Epithelial cell of esophagus (primary cell): ENCODE measurements at regions not wholly inside any gene's neighbourhood (a gene's known extent, or its start where the extent isn't known, plus 50 kb on each side); places are given as distances from the start of the nearest gene placed in this dataset.

ENCODE experiments used
- DNase-seq: peaks from one replicate; pipeline ENCODE4 v3.0.0; 2010; ENCODE audit warnings: low read depth
- H3K4me3 ChIP-seq: 2 replicates; pipeline ENCODE4 v1.5.1; 2011; ENCODE audit warnings: mild to moderate bottlenecking, low read length, control low read depth
- TF ChIP-seq, protein P1 (sequence below): IDR thresholded peaks from 2 replicates; pipeline ENCODE4 v1.5.1; 2011; ENCODE audit warnings: low read depth, mild to moderate bottlenecking, low read length, control low read depth, inconsistent platforms; ENCODE audit not compliant: insufficient read depth; ENCODE audit errors: missing control alignments

DNA sequence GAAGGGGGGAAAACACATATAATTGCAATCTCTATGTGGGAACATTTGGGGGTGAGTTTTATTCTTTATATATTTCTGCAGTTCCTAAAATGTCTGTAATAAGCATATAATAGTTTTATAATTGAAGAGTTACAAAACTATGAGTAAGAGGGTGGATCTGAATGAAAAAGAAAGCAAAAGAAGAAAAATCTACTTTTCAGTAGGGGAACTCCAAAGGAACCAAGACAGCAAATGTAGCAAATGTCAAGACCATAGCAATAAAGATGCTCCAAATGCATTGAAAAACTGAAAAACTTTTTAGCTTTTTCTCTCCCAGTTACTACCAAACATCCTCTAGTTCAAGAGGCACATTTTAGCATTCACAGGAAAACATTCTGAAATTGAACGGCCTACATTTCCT, 434.8 kb downstream of the LMO4 start:
- TF ChIP-seq, protein P1, sequence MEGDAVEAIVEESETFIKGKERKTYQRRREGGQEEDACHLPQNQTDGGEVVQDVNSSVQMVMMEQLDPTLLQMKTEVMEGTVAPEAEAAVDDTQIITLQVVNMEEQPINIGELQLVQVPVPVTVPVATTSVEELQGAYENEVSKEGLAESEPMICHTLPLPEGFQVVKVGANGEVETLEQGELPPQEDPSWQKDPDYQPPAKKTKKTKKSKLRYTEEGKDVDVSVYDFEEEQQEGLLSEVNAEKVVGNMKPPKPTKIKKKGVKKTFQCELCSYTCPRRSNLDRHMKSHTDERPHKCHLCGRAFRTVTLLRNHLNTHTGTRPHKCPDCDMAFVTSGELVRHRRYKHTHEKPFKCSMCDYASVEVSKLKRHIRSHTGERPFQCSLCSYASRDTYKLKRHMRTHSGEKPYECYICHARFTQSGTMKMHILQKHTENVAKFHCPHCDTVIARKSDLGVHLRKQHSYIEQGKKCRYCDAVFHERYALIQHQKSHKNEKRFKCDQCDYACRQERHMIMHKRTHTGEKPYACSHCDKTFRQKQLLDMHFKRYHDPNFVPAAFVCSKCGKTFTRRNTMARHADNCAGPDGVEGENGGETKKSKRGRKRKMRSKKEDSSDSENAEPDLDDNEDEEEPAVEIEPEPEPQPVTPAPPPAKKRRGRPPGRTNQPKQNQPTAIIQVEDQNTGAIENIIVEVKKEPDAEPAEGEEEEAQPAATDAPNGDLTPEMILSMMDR, result no peak
- no peak for DNase-seq

GRCh38 chr1:87765057-87765680, 436.5 kb downstream of the LMO4 start:
- TF ChIP-seq, protein P1, result no peak
- no peak overlapping the region for H3K4me3 ChIP-seq
- DNase-seq, result no peak

More for the DNA sequence above, 434.8 kb downstream of the LMO4 start:
- no peak overlapping the region for H3K4me3 ChIP-seq

- peak; percentile 54 for DNase-seq
- TF ChIP-seq, protein P1, result no peak
- H3K4me3 ChIP-seq, result no peak overlapping the region
Measured at GRCh38 chr1:87765681-87766070, 437.0 kb downstream of the LMO4 start.

DNA sequence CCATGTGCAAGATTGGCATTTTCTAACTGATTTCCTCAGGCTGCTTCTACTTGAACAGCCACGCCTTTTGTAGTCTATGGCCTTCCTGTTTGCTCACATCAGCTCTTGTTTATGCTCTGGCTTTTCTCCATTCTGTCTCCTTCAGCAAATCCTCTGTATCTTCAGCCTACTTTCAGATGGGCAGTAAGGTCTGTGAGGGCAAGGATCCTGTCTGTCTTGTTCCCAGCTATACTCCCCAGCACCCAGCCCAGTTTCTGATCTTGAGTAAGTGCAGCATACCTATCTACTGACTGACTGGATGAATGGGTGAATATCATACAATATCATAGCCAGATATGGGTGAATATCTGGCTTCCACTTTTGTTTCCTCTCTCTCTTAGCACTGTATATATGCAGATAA, 438.1 kb downstream of the LMO4 start:
- H3K4me3 ChIP-seq, result no peak overlapping the region
- DNase-seq, result peak; percentile 91
- TF ChIP-seq, protein P1, result no peak

- no peak overlapping the region for H3K4me3 ChIP-seq
- DNase-seq, result no peak
- TF ChIP-seq, protein P1, result no peak
Measured at GRCh38 chr1:87778896-87779295, 450.2 kb downstream of the LMO4 start.

DNA sequence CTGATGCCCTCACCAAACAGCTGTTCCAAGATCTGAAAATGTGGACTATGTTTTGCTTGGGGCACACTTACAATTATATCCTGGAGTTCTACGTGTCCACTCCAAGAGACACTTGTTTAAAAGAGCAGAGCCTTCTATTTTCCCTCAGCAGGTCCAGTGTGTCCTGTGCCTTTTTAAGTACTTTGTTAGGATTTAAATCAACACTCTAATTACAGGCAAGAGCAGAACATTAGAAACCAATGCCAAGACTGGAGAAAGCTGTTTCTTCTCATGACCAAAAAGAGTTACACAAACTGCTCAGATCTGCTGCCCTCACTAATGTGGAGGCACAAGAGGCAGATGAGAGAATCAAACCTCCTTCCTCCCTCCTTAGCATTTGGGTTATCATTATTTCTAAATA, 452.9 kb downstream of the LMO4 start:
- no peak for DNase-seq
- TF ChIP-seq, protein P1, result no peak
- H3K4me3 ChIP-seq, result no peak overlapping the region

DNA sequence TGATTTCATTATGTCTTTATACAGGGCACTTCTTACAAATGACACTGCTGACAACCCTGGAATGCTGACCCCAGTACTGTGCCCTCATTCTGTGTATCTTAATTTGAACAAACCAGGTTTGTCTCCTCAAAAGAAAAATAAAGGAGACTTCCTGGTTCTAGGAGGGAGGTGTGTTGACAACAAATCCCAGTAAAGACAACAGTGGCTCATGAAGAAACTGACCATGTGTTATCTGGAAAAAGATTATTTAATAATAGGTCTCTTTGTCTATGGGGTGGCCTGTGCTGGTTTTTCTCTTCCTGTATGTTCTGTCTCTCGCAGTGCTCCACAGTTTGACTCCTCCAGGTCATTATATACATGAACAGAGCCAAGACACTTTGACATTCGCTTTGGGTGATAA, 454.6 kb downstream of the LMO4 start:
- H3K4me3 ChIP-seq, result no peak overlapping the region
- TF ChIP-seq, protein P1, result no peak
- no peak for DNase-seq
